Neuronal stem cell (in vitro differentiated cells): ENCODE measurements at regions not wholly inside any gene's neighbourhood (a gene's known extent, or its start where the extent isn't known, plus 50 kb on each side); places are given as distances from the start of the nearest gene placed in this dataset.

ENCODE experiments used
- DNase-seq: peaks from one replicate; pipeline ENCODE4 v3.0.0-alpha.2; 2013; ENCODE audit warnings: low spot score
- H2AFZ ChIP-seq: one replicate; pipeline ENCODE4 v1.6.1; 2013; ENCODE audit warnings: mild to moderate bottlenecking, low read length, inconsistent platforms
- H2AK5ac ChIP-seq: 2 replicates; pipeline ENCODE4 v1.6.1; 2013; ENCODE audit warnings: low read depth, mild to moderate bottlenecking, inconsistent platforms, low read length, moderate library complexity, mixed read lengths
- H2BK120ac ChIP-seq: 2 replicates; pipeline ENCODE4 v1.6.1; 2013; ENCODE audit warnings: low read depth, mild to moderate bottlenecking, inconsistent platforms, low read length, moderate library complexity, mixed read lengths
- H2BK12ac ChIP-seq: one replicate; pipeline ENCODE4 v1.6.1; 2013; ENCODE audit warnings: low read length, inconsistent platforms
- H2BK15ac ChIP-seq: 2 replicates; pipeline ENCODE4 v1.6.1; 2013; ENCODE audit warnings: mild to moderate bottlenecking, low read length, inconsistent platforms, mixed read lengths
- H2BK5ac ChIP-seq: one replicate; pipeline ENCODE4 v1.6.1; 2013; ENCODE audit warnings: inconsistent platforms, mild to moderate bottlenecking, low read length, moderate library complexity
- H3K14ac ChIP-seq: one replicate; pipeline ENCODE4 v1.6.1; 2013; ENCODE audit warnings: low read length, inconsistent platforms
- H3K18ac ChIP-seq: 2 replicates; pipeline ENCODE4 v1.6.1; 2013; ENCODE audit warnings: low read length, inconsistent platforms
- H3K23ac ChIP-seq: 2 replicates; pipeline ENCODE4 v1.6.1; 2013; ENCODE audit warnings: low read depth, mild to moderate bottlenecking, mixed read lengths, low read length, inconsistent platforms; ENCODE audit not compliant: poor library complexity
- H3K27ac ChIP-seq: replicated peaks from 3 replicates; pipeline ENCODE4 v1.5.1; 2013; ENCODE audit warnings: low read length, inconsistent platforms
- H3K27me3 ChIP-seq, 3 experiments: 2 replicates each; pipeline ENCODE4 v1.6.1; 2013; ENCODE audit warnings: low read length in 3 of 3, mild to moderate bottlenecking in 2 of 3, inconsistent platforms in 1 of 3, low read depth in 1 of 3, mixed read lengths in 1 of 3, moderate library complexity in 1 of 3; ENCODE audit not compliant: control insufficient read depth in 3 of 3, insufficient read depth in 3 of 3
- H3K36me3 ChIP-seq, 2 donors: replicated peaks in 1 of 2; 2 replicates each; pipeline ENCODE4 v1.6.1; 2013; ENCODE audit warnings: low read length in 2 of 2; ENCODE audit not compliant: control insufficient read depth in 2 of 2, insufficient read depth in 2 of 2
- H3K4ac ChIP-seq: 2 replicates; pipeline ENCODE4 v1.6.1; 2013; ENCODE audit warnings: inconsistent platforms, mild to moderate bottlenecking, low read length, moderate library complexity
- H3K4me1 ChIP-seq, 2 donors: 1 replicate in 1 of 2; 2 replicates in 1 of 2; pipeline ENCODE4 v1.6.1; 2013; ENCODE audit warnings: low read length in 2 of 2, low read depth in 1 of 2; ENCODE audit not compliant: control insufficient read depth in 2 of 2, insufficient read depth in 1 of 2
- H3K4me2 ChIP-seq: one replicate; pipeline ENCODE4 v1.6.1; 2013; ENCODE audit warnings: mild to moderate bottlenecking, low read length, inconsistent platforms; ENCODE audit not compliant: insufficient read depth, poor library complexity, severe bottlenecking
- H3K4me3 ChIP-seq, 2 donors: 2 replicates each; pipeline ENCODE4 v1.5.1; 2013; ENCODE audit warnings: low read length in 2 of 2, mild to moderate bottlenecking in 2 of 2, inconsistent platforms in 1 of 2, moderate library complexity in 1 of 2
- H3K79me1 ChIP-seq: one replicate; pipeline ENCODE4 v1.6.1; 2013; ENCODE audit warnings: low read depth, mild to moderate bottlenecking, inconsistent platforms, low read length, moderate library complexity
- H3K9ac ChIP-seq: one replicate; pipeline ENCODE4 v1.6.1; 2013; ENCODE audit warnings: mild to moderate bottlenecking, low read depth, low read length, inconsistent platforms; ENCODE audit not compliant: poor library complexity
- H3K9me3 ChIP-seq, 2 donors: replicated peaks in 1 of 2; 2 replicates each; pipeline versions ENCODE3 to v1.6.1; 2013; ENCODE audit warnings: low read length in 2 of 2, mild to moderate bottlenecking in 2 of 2, inconsistent platforms in 1 of 2, low read depth in 1 of 2, mixed read lengths in 1 of 2, moderate library complexity in 1 of 2; ENCODE audit not compliant: control insufficient read depth in 2 of 2, insufficient read depth in 1 of 2
- H4K8ac ChIP-seq: one replicate; pipeline ENCODE4 v1.6.1; 2013; ENCODE audit warnings: low read depth, mild to moderate bottlenecking, inconsistent platforms, low read length, moderate library complexity
- H4K91ac ChIP-seq: one replicate; pipeline ENCODE4 v1.6.1; 2013; ENCODE audit warnings: low read length, low read depth, mild to moderate bottlenecking, inconsistent platforms; ENCODE audit not compliant: poor library complexity
- WGBS, 2 donors: extraction: QIAGEN DNeasy Blood & Tissue Kit; methylation state at CpG; one replicate each; pipeline ENCODE4 v1.1.7; 2013; ENCODE audit warnings: missing lambda C conversion rate in 2 of 2, mixed read lengths in 1 of 2; ENCODE audit not compliant: insufficient read length in 2 of 2, insufficient replicate concordance in 1 of 2; ENCODE audit errors: extremely low coverage in 2 of 2; 5-methylcytosine and 5-hydroxymethylcytosine counted together

- H2AK5ac ChIP-seq = peak overlapping the region; percentile 13
- no peaks in the 10 kb centered on the region for H3K4me1 ChIP-seq
- no peaks in the 10 kb centered on the region for H3K79me1 ChIP-seq
- H3K9ac ChIP-seq = no peak overlapping the region
- no peak overlapping the region for H2AFZ ChIP-seq
- peak overlapping the region; percentile 20 for H3K18ac ChIP-seq
- no peak overlapping the region for H2BK5ac ChIP-seq
- H3K36me3 ChIP-seq = no peaks in the 10 kb centered on the region
- no peak overlapping the region for H3K23ac ChIP-seq
- H2BK15ac ChIP-seq = no peak overlapping the region
- H2BK120ac ChIP-seq = no peak overlapping the region
- H3K4me3 ChIP-seq = no peak overlapping the region
- WGBS, 2 donors = no CpG with 5 or more reads among the region's 13 CpGs
- no peak overlapping the region for H4K91ac ChIP-seq
- no peak overlapping the region for H4K8ac ChIP-seq
- DNase-seq = no peak
- no peak overlapping the region for H3K4me2 ChIP-seq
- H3K14ac ChIP-seq = no peak overlapping the region
- no peak overlapping the region for H3K4ac ChIP-seq
- no peaks in the 10 kb centered on the region for H3K9me3 ChIP-seq
- H3K27me3 ChIP-seq = peaks cover 0 to 11% (median 0%) of the 10 kb centered on the region in 3 experiments
- no peak overlapping the region for H3K27ac ChIP-seq
- no peak overlapping the region for H2BK12ac ChIP-seq
Measured at GRCh38 chr11:45028911-45029682, 78.4 kb upstream of the TP53I11 start.

GRCh38 chr11:45030778-45031177 is 80.1 kb upstream of the TP53I11 start:
- H2BK15ac ChIP-seq = no peak overlapping the region
- no peak overlapping the region for H2AFZ ChIP-seq
- H2BK5ac ChIP-seq = no peak overlapping the region
- no peak overlapping the region for H3K4me3 ChIP-seq
- H3K4me1 ChIP-seq = no peaks in the 10 kb centered on the region
- H3K18ac ChIP-seq = no peak overlapping the region
- H3K36me3 ChIP-seq = no peaks in the 10 kb centered on the region
- no peak overlapping the region for H3K9ac ChIP-seq
- H2BK12ac ChIP-seq = no peak overlapping the region
- H4K8ac ChIP-seq = no peak overlapping the region
- no CpG with 5 or more reads among the region's 6 CpGs for WGBS, 2 donors
- H3K4me2 ChIP-seq = no peak overlapping the region
- no peak overlapping the region for H3K27ac ChIP-seq
- peaks cover 0 to 11% (median 0%) of the 10 kb centered on the region in 3 experiments for H3K27me3 ChIP-seq
- H3K23ac ChIP-seq = no peak overlapping the region
- H3K79me1 ChIP-seq = no peaks in the 10 kb centered on the region
- no peak overlapping the region for H2BK120ac ChIP-seq
- no peak overlapping the region for H4K91ac ChIP-seq
- no peak overlapping the region for H3K14ac ChIP-seq
- peaks cover 0 to 2% of the 10 kb centered on the region in 2 donors for H3K9me3 ChIP-seq
- no peak overlapping the region for H3K4ac ChIP-seq
- DNase-seq = no peak
- H2AK5ac ChIP-seq = no peak overlapping the region

- Histone ChIP-seq H2BK120ac (no peak overlapping the region), H3K4me1 (no peaks in the 10 kb centered on the region), H3K14ac (no peak overlapping the region), H3K27me3 (peaks cover 0 to 11% (median 0%) of the 10 kb centered on the region in 3 experiments), H2BK5ac (no peak overlapping the region), H4K91ac (no peak overlapping the region), H4K8ac (no peak overlapping the region), H2BK15ac (no peak overlapping the region), H3K79me1 (no peaks in the 10 kb centered on the region), H3K23ac (no peak overlapping the region), H2BK12ac (no peak overlapping the region), H3K4me2 (no peak overlapping the region), H3K9me3 (peaks cover 0 to 2% of the 10 kb centered on the region in 2 donors), H3K36me3 (no peaks in the 10 kb centered on the region), H2AFZ (no peak overlapping the region), H3K4me3 (no peak overlapping the region), H3K4ac (no peak overlapping the region), H3K18ac (no peak overlapping the region), H2AK5ac (no peak overlapping the region), H3K27ac (no peak overlapping the region), H3K9ac (no peak overlapping the region)
- no CpG with 5 or more reads among the region's 2 CpGs for whole genome bisulfite sequencing, 2 donors
- DNase-seq = no peak
Measured at GRCh38 chr11:45031912-45032519, 81.3 kb upstream of the TP53I11 start.

GRCh38 chr11:45035413-45035812 is 84.7 kb upstream of the TP53I11 start:
- H2AFZ ChIP-seq = no peak overlapping the region
- H3K4ac ChIP-seq = no peak overlapping the region
- H3K18ac ChIP-seq = no peak overlapping the region
- no peak overlapping the region for H3K4me3 ChIP-seq
- DNase-seq = no peak
- no peak overlapping the region for H2BK15ac ChIP-seq
- no peaks in the 10 kb centered on the region for H3K4me1 ChIP-seq
- H3K23ac ChIP-seq = no peak overlapping the region
- no peaks in the 10 kb centered on the region for H3K36me3 ChIP-seq
- no peak overlapping the region for H4K91ac ChIP-seq
- no peak overlapping the region for H2BK12ac ChIP-seq
- no peak overlapping the region for H4K8ac ChIP-seq
- no peaks in the 10 kb centered on the region for H3K79me1 ChIP-seq
- peaks cover 0 to 3% (median 0%) of the 10 kb centered on the region in 3 experiments for H3K27me3 ChIP-seq
- no peak overlapping the region for H2BK5ac ChIP-seq
- no CpG with 5 or more reads among the region's 4 CpGs for WGBS, 2 donors
- H3K14ac ChIP-seq = no peak overlapping the region
- no peak overlapping the region for H3K27ac ChIP-seq
- no peak overlapping the region for H3K4me2 ChIP-seq
- no peak overlapping the region for H3K9ac ChIP-seq
- no peak overlapping the region for H2AK5ac ChIP-seq
- no peak overlapping the region for H2BK120ac ChIP-seq
- peaks cover 0 to 10% of the 10 kb centered on the region in 2 donors for H3K9me3 ChIP-seq
